Heart right ventricle (tissue), 16 donors: ENCODE measurements at regions not wholly inside any gene's neighbourhood (a gene's known extent, or its start where the extent isn't known, plus 50 kb on each side); places are given as distances from the start of the nearest gene placed in this dataset.

Experiments
- ATAC-seq, 8 donors: fragments of 200-7000 bp; cut with Tn5 transposase; one replicate each; pipeline ENCODE4 v1.9.1; 2020; ENCODE audit warnings: mild to moderate bottlenecking in 8 of 8, moderate library complexity in 8 of 8, moderate number of reproducible peaks in 1 of 8
- DNase-seq, 2 donors: peaks; one replicate each; pipeline ENCODE4 v3.0.0-alpha.2; 2020
- H3K27ac ChIP-seq, 10 donors: fragments of 200-600 bp; sonication (generic) in 2 of 10; one replicate each; pipeline versions ENCODE4 v1.5.0 to v1.8.0; 2020 to 2022; ENCODE audit warnings: mild to moderate bottlenecking in 3 of 10
- H3K27me3 ChIP-seq, 7 donors: fragments of 200-600 bp; one replicate each; pipeline ENCODE4 v1.8.0; 2021 to 2022; ENCODE audit warnings: mild to moderate bottlenecking in 2 of 7
- H3K36me3 ChIP-seq, 9 donors: fragments of 200-600 bp; sonication (generic) in 1 of 9; one replicate each; pipeline versions ENCODE4 v1.5.0 to v1.8.0; 2020 to 2022; ENCODE audit warnings: mild to moderate bottlenecking in 2 of 9
- H3K4me1 ChIP-seq, 9 donors: fragments of 200-600 bp; sonication (generic) in 1 of 9; one replicate each; pipeline versions ENCODE4 v1.5.0 to v1.8.0; 2020 to 2022; ENCODE audit warnings: mild to moderate bottlenecking in 4 of 9
- H3K4me3 ChIP-seq, 10 donors: fragments of 200-600 bp; sonication (generic) in 2 of 10; one replicate each; pipeline versions ENCODE4 v1.5.0 to v1.8.0; 2020 to 2022; ENCODE audit warnings: mild to moderate bottlenecking in 7 of 10, moderate library complexity in 2 of 10
- H3K9me3 ChIP-seq, 11 donors: fragments of 200-600 bp in 10 of 11; sonication (generic) in 2 of 11; one replicate each; pipeline versions ENCODE4 v1.5.0 to v1.8.0; 2013 to 2022; ENCODE audit warnings: mild to moderate bottlenecking in 2 of 11, control low read depth in 1 of 11, moderate library complexity in 1 of 11
- whole genome bisulfite sequencing, 2 donors: extraction: QIAGEN DNeasy Blood & Tissue Kit; methylation state at CpG; one replicate each; pipeline ENCODE4 v1.1.7; 2013; ENCODE audit warnings: inconsistent platforms in 1 of 2; 5-methylcytosine and 5-hydroxymethylcytosine counted together
- intact Hi-C, 10 donors: fragments of 100-400 bp; cut with DNase I; formaldehyde crosslinking; loops; one replicate each; pipeline versions ENCODE4 v1.11.1 to v1.14.2; 2022
- TF ChIP-seq, protein P1 (sequence below), 9 donors: fragments of 200-600 bp; sonication (generic) in 2 of 9; IDR thresholded peaks; one replicate each; pipeline versions ENCODE4 v1.5.0 to v1.8.0; 2021 to 2022; ENCODE audit warnings: antibody characterized with exemption in 9 of 9, mild to moderate bottlenecking in 5 of 9, moderate library complexity in 1 of 9
- donor health status: Arrhythmogenic right ventricular cardiomyopathy.
- donor health status: ischemic (EF 13 %, LVEDD 7.1; RV severe dilation, severe dysfunction).
- donor health status: healthy with polysubstance abuse.
- donor health status: DM: no; HTN: yes; CAD: no.
- donor health status: DM: no; HTN: no; CAD: no.
- donor health status: ischemic (EF 25% LVEDD 6.9; RV normal size, moderate dysfunction).
- donor health status: ischemic (EF 25% LVEDD 5.7; RV mildly dilated, moderate dysfunction).
- donor health status: healthy.
- donor health status: DM: yes; HTN: yes; CAD: no.
- donor health status: Ischemic cardiomyopathy.
- donor health status: ischemic (EF 35%, LVEDD 5.7; RV mildly dilated, moderate dysfunction).
- donor health status: nonischemic (EF 11% LVEDD 7.7; RV severe dilation, severe dysfunction).
- donor health status: DM: yes; HTN: yes; CAD: no.
- donor health status: PGD.
- donor health status: ischemic (EF 29% LVEDD 5.4; RV normal size, mild dysfunction).
- donor health status: nonischemic (EF 23%, LVEDD 6.1; RV moderate dilation, normal function).

DNA sequence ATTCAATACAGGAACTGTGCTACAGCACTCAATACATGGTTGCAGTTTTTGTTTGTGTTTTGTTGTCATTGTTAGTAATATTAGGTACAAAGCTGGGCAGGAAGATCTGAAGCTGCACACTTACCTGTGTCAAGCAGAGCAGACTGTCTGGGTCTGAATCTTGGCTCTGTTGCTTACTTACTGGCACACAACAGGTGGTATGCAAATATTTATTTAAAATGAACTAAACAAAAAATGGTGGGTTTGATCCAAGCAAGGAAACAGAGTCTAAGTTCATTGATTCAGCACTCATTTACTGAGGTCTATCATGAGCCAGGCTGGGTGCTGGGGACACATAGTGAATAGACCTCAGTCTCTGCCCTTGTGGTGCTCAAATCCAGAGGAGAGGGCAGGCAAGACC lies 230.4 kb downstream of the OMA1 start:
- H3K36me3 ChIP-seq, result no peaks in the 10 kb centered on the region
- peaks cover 0 to 5% (median 0%) of the 10 kb centered on the region in 11 donors for H3K9me3 ChIP-seq
- no peak for ATAC-seq
- TF ChIP-seq, protein P1, sequence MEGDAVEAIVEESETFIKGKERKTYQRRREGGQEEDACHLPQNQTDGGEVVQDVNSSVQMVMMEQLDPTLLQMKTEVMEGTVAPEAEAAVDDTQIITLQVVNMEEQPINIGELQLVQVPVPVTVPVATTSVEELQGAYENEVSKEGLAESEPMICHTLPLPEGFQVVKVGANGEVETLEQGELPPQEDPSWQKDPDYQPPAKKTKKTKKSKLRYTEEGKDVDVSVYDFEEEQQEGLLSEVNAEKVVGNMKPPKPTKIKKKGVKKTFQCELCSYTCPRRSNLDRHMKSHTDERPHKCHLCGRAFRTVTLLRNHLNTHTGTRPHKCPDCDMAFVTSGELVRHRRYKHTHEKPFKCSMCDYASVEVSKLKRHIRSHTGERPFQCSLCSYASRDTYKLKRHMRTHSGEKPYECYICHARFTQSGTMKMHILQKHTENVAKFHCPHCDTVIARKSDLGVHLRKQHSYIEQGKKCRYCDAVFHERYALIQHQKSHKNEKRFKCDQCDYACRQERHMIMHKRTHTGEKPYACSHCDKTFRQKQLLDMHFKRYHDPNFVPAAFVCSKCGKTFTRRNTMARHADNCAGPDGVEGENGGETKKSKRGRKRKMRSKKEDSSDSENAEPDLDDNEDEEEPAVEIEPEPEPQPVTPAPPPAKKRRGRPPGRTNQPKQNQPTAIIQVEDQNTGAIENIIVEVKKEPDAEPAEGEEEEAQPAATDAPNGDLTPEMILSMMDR (IDR thresholded peaks at IDR 0.05), result no peak
- intact Hi-C loops, result no loop called here
- H3K4me3 ChIP-seq, result no peak overlapping the region
- DNase-seq, result no peak
- no peaks in the 10 kb centered on the region for H3K27me3 ChIP-seq
- no peaks in the 10 kb centered on the region for H3K4me1 ChIP-seq
- no peak overlapping the region for H3K27ac ChIP-seq

DNA sequence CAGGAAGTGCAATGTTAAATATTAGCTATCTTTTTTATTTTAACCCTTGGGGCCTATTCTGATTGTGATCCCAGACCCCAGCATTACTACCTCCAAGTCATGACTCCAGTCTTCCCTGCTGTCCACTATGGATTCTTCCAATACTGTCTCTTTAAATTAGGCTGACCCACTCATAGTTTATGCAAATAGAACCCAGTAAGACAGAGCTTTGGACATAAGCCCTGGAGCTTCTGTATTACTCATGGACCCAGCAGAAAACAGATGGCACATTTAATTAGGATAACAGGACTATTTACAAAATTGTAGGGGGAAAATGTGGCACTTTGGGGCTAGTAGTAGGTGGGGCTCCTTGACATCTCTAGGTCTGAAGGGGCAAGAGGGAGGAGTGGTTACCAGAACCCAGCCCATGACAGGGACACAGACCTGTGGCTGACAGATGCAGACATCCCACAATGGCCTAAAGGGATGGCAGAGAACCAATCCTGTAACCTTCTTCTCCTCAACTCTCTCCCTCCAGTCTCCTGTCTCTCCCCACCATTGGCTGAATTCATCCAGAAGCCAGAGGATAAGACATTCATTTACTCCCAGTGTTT lies 233.5 kb downstream of the OMA1 start:
- intact Hi-C loops, result no loop called here
- DNase-seq (no peak), ATAC-seq (no peak)
- Histone ChIP-seq H3K36me3 (no peaks in the 10 kb centered on the region), H3K27ac (no peak overlapping the region), H3K4me1 (no peaks in the 10 kb centered on the region), H3K27me3 (no peaks in the 10 kb centered on the region), H3K9me3 (no peaks in the 10 kb centered on the region), H3K4me3 (no peak overlapping the region)
- TF ChIP-seq, protein P1 (IDR thresholded peaks at IDR 0.05), result no peak

DNA sequence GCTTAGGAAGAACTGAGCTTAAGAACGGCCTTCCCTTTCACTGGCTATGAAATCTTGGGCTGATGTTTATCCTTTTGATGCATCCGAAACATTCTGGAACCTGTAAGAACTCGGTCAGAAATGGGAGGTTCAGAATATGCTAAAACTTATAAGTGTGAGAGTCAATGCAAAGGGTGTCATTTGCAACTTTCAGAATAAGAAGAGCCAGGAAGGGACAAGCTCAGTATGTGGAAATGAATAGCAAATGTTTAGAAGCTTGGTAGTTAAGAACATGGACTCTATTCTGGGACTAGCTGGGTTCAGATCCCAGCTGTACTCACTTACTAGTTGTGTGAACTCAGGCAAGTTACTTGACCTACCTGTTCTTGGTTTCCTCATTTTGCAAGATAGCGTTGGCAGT lies 234.1 kb downstream of the OMA1 start:
- intact Hi-C loops, result no loop called here
- Histone ChIP-seq H3K9me3 (no peaks in the 10 kb centered on the region), H3K4me3 (no peak overlapping the region), H3K27me3 (no peaks in the 10 kb centered on the region), H3K4me1 (no peaks in the 10 kb centered on the region), H3K27ac (no peak overlapping the region), H3K36me3 (no peaks in the 10 kb centered on the region)
- DNase-seq, result no peak
- TF ChIP-seq, protein P1 (IDR thresholded peaks at IDR 0.05), result no peak
- ATAC-seq, result no peak
- 79% methylated on average over 4 of the region's 4 CpGs for WGBS, 2 donors

DNA sequence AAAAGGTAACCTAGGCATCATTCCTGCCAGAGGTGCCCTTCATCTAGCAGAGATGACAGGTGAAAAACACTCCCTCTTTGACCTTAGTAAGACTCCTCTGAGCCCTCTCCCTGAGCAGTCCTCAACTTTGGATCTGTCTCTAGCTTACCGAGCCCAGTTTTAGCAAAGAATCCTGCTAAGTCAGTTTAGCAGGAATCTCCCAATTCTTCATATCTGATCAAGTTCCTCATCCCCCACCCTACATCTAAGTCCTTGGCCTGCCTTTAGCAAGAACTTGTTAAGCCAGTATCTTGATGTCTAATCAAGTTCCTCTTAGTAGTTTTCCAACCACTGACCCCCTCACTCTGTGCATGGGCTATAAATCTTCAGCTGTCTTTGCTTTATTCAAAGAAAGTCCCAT lies 235.6 kb downstream of the OMA1 start:
- no peak overlapping the region for H3K4me3 ChIP-seq
- ATAC-seq (no peak), DNase-seq (no peak)
- H3K36me3 ChIP-seq, result no peaks in the 10 kb centered on the region
- intact Hi-C loops, result no loop called here
- H3K9me3 ChIP-seq, result no peaks in the 10 kb centered on the region
- WGBS, 2 donors, result 84 to 90% methylated on average over 1 of the region's 1 CpG
- no peaks in the 10 kb centered on the region for H3K27me3 ChIP-seq
- TF ChIP-seq, protein P1 (IDR thresholded peaks at IDR 0.05), result no peak
- no peaks in the 10 kb centered on the region for H3K4me1 ChIP-seq
- H3K27ac ChIP-seq, result no peak overlapping the region
